Neural progenitor cell (in vitro differentiated cells): ENCODE measurements at regions not wholly inside any gene's neighbourhood (a gene's known extent, or its start where the extent isn't known, plus 50 kb on each side); places are given as distances from the start of the nearest gene placed in this dataset.

Experiments
- CTCF ChIP-seq: fragments of 200-600 bp; sonication (generic); IDR thresholded peaks from 2 replicates; pipeline ENCODE4 v1.5.1; 2017; ENCODE audit warnings: antibody characterized with exemption, mild to moderate bottlenecking
- EZH2 ChIP-seq: fragments of 200-600 bp; sonication (generic); IDR thresholded peaks from 2 replicates; pipeline ENCODE4 v1.6.1; 2017; ENCODE audit warnings: antibody characterized with exemption, mild to moderate bottlenecking, moderate library complexity

DNA sequence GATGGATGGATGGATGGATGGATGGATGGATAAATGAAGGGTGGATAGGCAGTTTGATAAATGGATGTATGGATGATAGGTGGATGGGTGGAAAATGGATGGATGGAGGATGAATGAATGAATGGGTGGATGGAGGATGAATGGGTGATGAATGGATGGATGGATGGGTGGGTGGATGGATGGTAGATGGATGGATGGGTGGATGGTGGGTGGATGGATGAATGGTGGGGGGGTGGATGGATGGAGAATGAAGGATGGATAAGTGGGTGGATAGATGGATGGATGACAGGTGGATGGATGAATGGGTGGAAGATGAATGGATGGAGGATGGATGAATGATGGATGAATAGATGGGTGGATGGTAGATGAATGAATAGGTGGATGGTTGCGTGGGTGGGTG, 70.1 kb upstream of the BCO1 start:
- TF ChIP-seq EZH2 (no peak), CTCF (no peak)
